ENCODE measurements at regions not wholly inside any gene's neighbourhood (a gene's known extent, or its start where the extent isn't known, plus 50 kb on each side); places are given as distances from the start of the nearest gene placed in this dataset.

- Mint-ChIP-seq H3K36me3 (no peaks in the 10 kb centered on the region), H3K27ac (peak overlapping the region in 1 of 2 donors; percentile 88), H3K27me3 (ENCODE audit: low read depth in 2 of 2) (no peaks in the 10 kb centered on the region), H3K4me3 (no peak overlapping the region), H3K4me1 (peaks cover 0 to 56% of the 10 kb centered on the region in 2 donors), H3K9me3 (no peaks in the 10 kb centered on the region)
- ATAC-seq (peak in 1 of 3 donors; percentile 40), DNase-seq (peak in 1 of 2 donors; percentile 45)
- intact Hi-C loops (cut with micrococcal nuclease), result loop anchor here (10.0 kb wide), 1 partner anchor 246 kb away; the partner anchor contains the start of gene KDM5D
- H3K27ac ChIP-seq (ENCODE audit: low read length), result peak overlapping the region; percentile 50
- no peak for TF ChIP-seq CTCF (IDR thresholded peaks at IDR 0.05)
- no peak overlapping the region for H3K4me3 ChIP-seq (ENCODE audit: low read length)
- no peaks in the 10 kb centered on the region for H3K27me3 ChIP-seq (ENCODE audit: control insufficient read depth, insufficient read depth, low read length)
- no peaks in the 10 kb centered on the region for H3K36me3 ChIP-seq (ENCODE audit: control insufficient read depth, insufficient read depth, low read length)
- WGBS (ENCODE audit: insufficient coverage), result 11% methylated on average over 3 of the region's 5 CpGs
- no peaks in the 10 kb centered on the region for H3K9me3 ChIP-seq (ENCODE audit: control insufficient read depth, insufficient read depth, low read length)
- H3K4me1 ChIP-seq (ENCODE audit: control insufficient read depth, insufficient read depth, low read length), result peaks cover 22% of the 10 kb centered on the region
Observed at GRCh38 chrY:19498556-19498955, 246.0 kb downstream of the KDM5D start.

- peaks cover 0 to 11% of the 10 kb centered on the region in 2 donors for H3K4me1 Mint-ChIP-seq
Observed at GRCh38 chrY:19487494-19487893, 257.0 kb downstream of the KDM5D start.

GRCh38 chrY:19484997-19485396, 259.5 kb downstream of the KDM5D start:
- intact Hi-C loops (cut with micrococcal nuclease), result no loop called here
- no peaks in the 10 kb centered on the region for H3K27me3 ChIP-seq (ENCODE audit: control insufficient read depth, insufficient read depth, low read length)
- H3K27ac ChIP-seq (ENCODE audit: low read length), result no peak overlapping the region
- no CpG with 5 or more reads among the region's 2 CpGs for WGBS (ENCODE audit: insufficient coverage)
- H3K27me3 Mint-ChIP-seq (ENCODE audit: low read depth in 2 of 2), result no peaks in the 10 kb centered on the region
- H3K4me1 Mint-ChIP-seq, result peaks cover 0 to 11% of the 10 kb centered on the region in 2 donors
- H3K4me3 ChIP-seq (ENCODE audit: low read length), result no peak overlapping the region
- ATAC-seq (no peak), DNase-seq (no peak)
- no peaks in the 10 kb centered on the region for H3K36me3 ChIP-seq (ENCODE audit: control insufficient read depth, insufficient read depth, low read length)
- TF ChIP-seq CTCF (IDR thresholded peaks at IDR 0.05), result no peak
- no peaks in the 10 kb centered on the region for H3K36me3 Mint-ChIP-seq
- H3K9me3 ChIP-seq (ENCODE audit: control insufficient read depth, insufficient read depth, low read length), result no peaks in the 10 kb centered on the region
- no peaks in the 10 kb centered on the region for H3K9me3 Mint-ChIP-seq
- H3K27ac Mint-ChIP-seq, result no peak overlapping the region
- no peak overlapping the region for H3K4me3 Mint-ChIP-seq
- H3K4me1 ChIP-seq (ENCODE audit: control insufficient read depth, insufficient read depth, low read length), result no peaks in the 10 kb centered on the region

More at GRCh38 chrY:19487494-19487893, 257.0 kb downstream of the KDM5D start:
- Mint-ChIP-seq H3K36me3 (no peaks in the 10 kb centered on the region), H3K4me3 (no peak overlapping the region), H3K27ac (no peak overlapping the region), H3K9me3 (peaks cover 0 to 4% of the 10 kb centered on the region in 2 donors), H3K27me3 (ENCODE audit: low read depth in 2 of 2) (no peaks in the 10 kb centered on the region)
- Histone ChIP-seq H3K36me3 (ENCODE audit: control insufficient read depth, insufficient read depth, low read length) (no peaks in the 10 kb centered on the region), H3K4me1 (ENCODE audit: control insufficient read depth, insufficient read depth, low read length) (no peaks in the 10 kb centered on the region), H3K27me3 (ENCODE audit: control insufficient read depth, insufficient read depth, low read length) (no peaks in the 10 kb centered on the region), H3K4me3 (ENCODE audit: low read length) (no peak overlapping the region), H3K9me3 (ENCODE audit: control insufficient read depth, insufficient read depth, low read length) (no peaks in the 10 kb centered on the region), H3K27ac (ENCODE audit: low read length) (no peak overlapping the region)
- no peak for ATAC-seq
- intact Hi-C loops (cut with micrococcal nuclease), result no loop called here
- WGBS (ENCODE audit: insufficient coverage), result 100% methylated on average over 1 of the region's 3 CpGs
- no peak for DNase-seq
- no peak for TF ChIP-seq CTCF (IDR thresholded peaks at IDR 0.05)

- Mint-ChIP-seq H3K27ac (no peak overlapping the region), H3K9me3 (no peaks in the 10 kb centered on the region), H3K27me3 (ENCODE audit: low read depth in 2 of 2) (no peaks in the 10 kb centered on the region), H3K36me3 (no peaks in the 10 kb centered on the region), H3K4me1 (peaks cover 0 to 5% of the 10 kb centered on the region in 2 donors), H3K4me3 (no peak overlapping the region)
- H3K4me1 ChIP-seq (ENCODE audit: control insufficient read depth, insufficient read depth, low read length), result no peaks in the 10 kb centered on the region
- no peak overlapping the region for H3K27ac ChIP-seq (ENCODE audit: low read length)
- DNase-seq, result no peak
- TF ChIP-seq CTCF (IDR thresholded peaks at IDR 0.05), result no peak
- H3K36me3 ChIP-seq (ENCODE audit: control insufficient read depth, insufficient read depth, low read length), result no peaks in the 10 kb centered on the region
- H3K27me3 ChIP-seq (ENCODE audit: control insufficient read depth, insufficient read depth, low read length), result no peaks in the 10 kb centered on the region
- intact Hi-C loops (cut with micrococcal nuclease), result no loop called here
- no peak for ATAC-seq
- no peak overlapping the region for H3K4me3 ChIP-seq (ENCODE audit: low read length)
- H3K9me3 ChIP-seq (ENCODE audit: control insufficient read depth, insufficient read depth, low read length), result no peaks in the 10 kb centered on the region
Observed at GRCh38 chrY:19479141-19479540, 265.4 kb downstream of the KDM5D start.
